HepG2 (cell line): ENCODE measurements at regions not wholly inside any gene's neighbourhood (a gene's known extent, or its start where the extent isn't known, plus 50 kb on each side); places are given as distances from the start of the nearest gene placed in this dataset.

Experiments
- PBX3 ChIP-seq: sonication (generic); formaldehyde crosslinking; IDR thresholded peaks from 2 replicates; pipeline ENCODE4 v1.8.1; 2023; ENCODE audit warnings: missing genetic modification reagents, inconsistent platforms, borderline replicate concordance
- ZNF142 ChIP-seq: sonication (generic); formaldehyde crosslinking; IDR thresholded peaks from 2 replicates; pipeline ENCODE4 v1.4.0; 2020; ENCODE audit warnings: missing genetic modification reagents
- TF ChIP-seq, protein P1 (sequence below): sonication (generic); formaldehyde crosslinking; IDR thresholded peaks from 2 replicates; pipeline ENCODE4 v1.4.0; 2020; ENCODE audit warnings: missing genetic modification reagents

DNA sequence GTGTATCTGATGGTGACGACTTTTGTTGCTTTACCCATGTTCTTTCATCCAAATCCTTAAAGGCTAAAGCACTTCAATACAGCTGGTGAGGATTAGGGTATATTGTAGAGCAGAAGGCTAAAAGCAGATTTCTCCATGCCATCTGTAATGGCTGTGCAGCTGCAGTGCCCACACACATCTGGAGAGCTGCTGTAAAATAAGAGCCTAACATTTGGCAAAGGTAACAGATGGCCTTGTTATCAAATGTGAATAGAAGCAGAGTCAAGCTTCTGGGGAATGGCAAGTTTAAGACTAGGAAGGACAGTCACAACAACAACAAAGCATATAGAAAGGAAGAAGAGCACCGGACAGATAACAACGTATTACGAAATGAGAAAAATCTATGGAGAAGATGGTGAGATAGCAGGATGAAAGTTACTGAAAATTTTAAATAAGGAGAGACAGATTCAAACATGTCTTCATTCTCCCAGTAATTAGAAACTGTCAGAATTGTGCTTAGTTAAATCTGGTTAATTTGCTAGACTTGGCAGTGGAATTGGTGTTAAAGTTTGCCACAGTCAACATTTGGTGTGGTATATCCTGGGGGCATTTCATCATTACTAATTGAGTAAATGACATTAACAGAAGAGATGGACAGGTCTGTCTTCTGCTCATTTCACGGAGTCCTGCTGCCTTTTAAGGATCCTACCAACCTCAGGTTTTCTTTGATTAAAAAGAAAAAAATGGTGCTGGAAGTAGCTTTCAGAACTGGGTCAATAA is 1093.2 kb downstream of the ADGRL2 start:
- TF ChIP-seq ZNF142 (CRISPR knock-in tag) (no peak), PBX3 (CRISPR knock-in tag) (no peak)
- TF ChIP-seq, protein P1, sequence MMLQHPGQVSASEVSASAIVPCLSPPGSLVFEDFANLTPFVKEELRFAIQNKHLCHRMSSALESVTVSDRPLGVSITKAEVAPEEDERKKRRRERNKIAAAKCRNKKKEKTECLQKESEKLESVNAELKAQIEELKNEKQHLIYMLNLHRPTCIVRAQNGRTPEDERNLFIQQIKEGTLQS (CRISPR knock-in tag) = no peak
